NCI-H2107 (cell line): ENCODE measurements at regions not wholly inside any gene's neighbourhood (a gene's known extent, or its start where the extent isn't known, plus 50 kb on each side); places are given as distances from the start of the nearest gene placed in this dataset.
"Not testable (repeated sequence)": the region's sequence is repeated elsewhere in the genome, so short reads cannot be mapped to it uniquely, and the experiment has no call there.

Source experiments
- DNase-seq: peaks from one replicate; lab custom pipeline; 2025; lab: John Stamatoyannopoulos, UW

DNA sequence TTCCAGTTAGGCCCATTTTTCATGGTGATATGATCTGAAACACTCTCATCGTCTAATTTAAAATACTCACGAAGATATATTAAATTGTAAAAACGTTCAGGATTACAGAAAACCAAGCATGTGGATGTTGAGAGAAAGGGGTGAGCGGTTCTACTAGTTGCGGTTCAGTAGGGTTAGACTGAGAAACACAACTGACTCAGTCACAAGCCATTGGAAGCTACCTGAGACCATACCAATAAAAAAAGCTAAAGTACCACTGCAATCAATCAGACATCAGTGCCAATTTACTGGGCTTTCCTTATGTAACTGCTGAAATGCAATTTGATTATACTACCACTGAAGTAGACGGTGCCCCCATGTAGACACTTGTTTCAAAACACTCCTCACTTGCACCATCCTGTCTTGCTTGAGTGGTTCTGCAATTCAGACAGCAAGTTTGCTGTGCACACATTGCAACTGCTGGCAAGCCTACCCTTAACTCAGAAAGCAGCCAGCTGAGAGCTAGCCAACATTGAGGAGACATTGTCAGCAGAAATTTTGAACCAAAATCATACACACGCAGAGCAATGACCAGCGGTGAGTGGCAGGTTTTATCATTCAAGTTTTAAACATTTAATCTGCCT is 368.7 kb upstream of the ARHGEF26 start:
- no peak for DNase-seq

DNA sequence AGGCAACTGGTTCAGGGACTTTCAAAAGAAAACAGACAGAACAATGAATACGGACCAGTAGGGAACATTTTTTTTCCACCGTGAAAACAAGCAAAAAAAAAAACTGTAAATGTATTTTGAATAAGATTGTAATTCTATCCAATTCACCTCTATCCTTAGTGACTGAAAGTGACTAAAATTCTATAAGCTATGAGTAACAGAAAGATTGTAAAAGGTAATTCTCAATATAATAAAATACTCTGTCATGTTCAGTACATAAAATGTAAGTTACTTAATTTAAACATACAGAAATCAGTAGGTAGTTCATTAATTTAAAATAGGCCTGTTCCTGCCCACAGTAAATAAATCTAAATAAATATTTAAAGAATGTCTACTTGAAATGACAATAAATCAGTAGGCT is 368.2 kb upstream of the ARHGEF26 start:
- DNase-seq, result no peak

- DNase-seq, result no peak
Measured at GRCh38 chr3:153756816-153757215, 364.4 kb upstream of the ARHGEF26 start.

DNA sequence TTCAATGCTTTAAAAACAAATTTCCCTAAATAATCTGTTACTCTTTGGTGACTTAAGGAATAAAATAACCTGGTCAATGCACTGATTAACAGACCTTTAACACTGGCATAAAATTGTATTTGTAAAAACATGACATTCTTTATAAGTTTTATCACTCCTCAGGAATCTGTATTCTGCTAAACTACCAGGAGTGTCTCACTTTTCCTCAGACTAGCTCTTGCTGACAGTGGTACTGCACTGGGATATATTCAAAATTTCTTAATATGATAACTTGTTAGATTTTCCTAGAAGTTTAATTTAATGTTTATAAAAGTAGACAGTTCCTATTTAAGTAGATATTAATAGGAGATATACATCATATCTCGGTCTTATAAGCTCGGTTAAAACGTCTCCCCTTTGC is 363.4 kb upstream of the ARHGEF26 start:
- no peak for DNase-seq

DNA sequence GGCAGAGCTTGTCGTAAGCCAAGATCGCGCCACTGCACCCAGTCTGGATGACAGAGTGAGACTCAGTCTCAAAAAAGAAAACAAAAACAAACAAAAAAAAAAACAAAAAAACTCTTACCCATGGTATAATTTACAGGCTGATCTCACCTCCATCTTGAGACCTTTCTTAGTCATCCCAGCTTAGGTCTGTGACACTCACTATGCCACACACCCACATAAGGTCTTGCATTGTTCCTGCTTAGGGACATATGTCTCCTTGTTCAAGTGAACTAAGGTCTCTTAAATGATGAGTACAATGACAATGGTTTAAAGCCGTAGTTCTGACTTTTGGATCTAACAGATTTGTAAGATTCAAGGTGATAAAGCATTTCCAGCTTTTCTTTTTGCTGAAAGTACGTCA is 360.2 kb upstream of the ARHGEF26 start:
- DNase-seq, result no peak

DNA sequence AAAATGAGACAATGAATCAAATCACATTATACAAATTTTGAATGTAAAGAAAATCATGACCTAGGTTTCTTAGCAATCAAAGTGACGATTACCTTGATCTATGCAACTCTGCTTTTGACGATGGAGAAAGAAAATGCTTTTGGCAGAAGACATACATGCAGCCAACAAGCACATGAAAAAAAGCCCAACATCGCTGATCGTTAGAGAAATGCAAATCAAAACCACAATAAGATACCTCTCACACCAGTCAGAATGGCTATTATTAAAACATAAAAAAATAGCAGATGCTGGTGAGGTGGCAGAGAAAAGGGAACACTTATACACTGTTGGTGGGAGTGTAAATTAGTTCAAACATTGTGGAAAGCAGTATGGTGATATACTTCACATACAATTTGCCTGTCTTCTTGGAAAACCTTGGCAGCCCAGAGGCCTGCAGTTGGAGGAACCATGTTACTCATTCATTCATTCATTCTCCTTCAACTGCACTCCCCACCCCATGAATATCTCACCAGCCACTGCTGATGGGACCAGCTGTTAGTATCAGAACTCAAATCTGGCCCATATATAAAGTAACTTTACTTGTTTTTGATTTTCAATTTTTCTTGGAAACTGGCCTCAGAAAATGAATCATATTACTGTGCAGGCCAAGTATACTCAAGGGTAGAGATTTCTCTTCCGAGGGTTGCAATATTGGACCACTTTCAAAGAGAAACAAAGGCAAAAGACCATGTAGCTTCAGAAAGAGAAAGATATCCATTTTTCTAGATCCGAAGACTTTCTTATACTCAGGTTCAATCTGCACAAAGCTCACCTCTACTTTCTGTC is 358.6 kb upstream of the ARHGEF26 start:
- no peak for DNase-seq

GRCh38 chr3:153767601-153768560 is 353.3 kb upstream of the ARHGEF26 start:
- DNase-seq, result no peak

- peak; percentile 12 for DNase-seq
Measured at GRCh38 chr3:153768561-153769469, 352.4 kb upstream of the ARHGEF26 start.

DNA sequence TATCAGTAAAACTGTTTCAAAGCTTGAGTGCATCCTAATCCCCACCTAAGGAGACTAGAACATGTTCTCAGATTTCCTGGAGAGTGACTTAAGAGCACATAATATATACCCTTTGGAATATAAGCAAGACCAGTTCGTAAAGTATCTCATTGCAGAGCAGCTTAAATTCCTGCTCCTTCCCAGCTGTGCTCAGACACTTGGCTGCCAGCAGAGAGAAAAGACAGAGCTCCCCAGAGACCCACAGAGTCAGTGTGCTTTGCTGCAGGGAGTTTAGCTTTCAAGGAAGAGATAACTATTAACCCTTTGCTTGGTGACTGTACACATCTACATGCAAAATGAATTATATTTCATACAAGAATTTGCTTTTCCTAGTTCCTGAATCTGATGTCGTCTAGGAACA is 338.1 kb upstream of the ARHGEF26 start:
- DNase-seq, result no peak

- DNase-seq, result no peak
Measured at GRCh38 chr3:153783741-153784480, 337.3 kb upstream of the ARHGEF26 start.

DNA sequence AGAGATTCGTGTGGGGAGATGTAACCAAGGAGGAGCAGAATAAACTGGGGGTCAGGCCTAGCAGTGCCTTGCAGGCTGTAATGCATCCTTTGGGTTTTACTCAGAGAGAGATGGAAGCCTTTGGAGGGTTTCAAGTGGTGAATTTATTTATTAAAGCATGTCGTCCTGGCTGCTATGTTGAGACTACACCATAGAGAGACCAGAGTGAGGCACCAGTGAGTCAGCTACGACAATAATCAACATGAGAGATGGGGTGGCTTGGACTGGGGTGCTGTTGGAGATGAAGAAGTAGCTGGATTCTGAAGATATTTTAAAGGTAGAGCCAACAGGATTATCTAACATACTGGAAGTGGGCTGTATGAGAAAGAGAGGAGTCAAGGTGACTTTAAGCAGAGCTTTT is 335.3 kb upstream of the ARHGEF26 start:
- DNase-seq, result no peak

GRCh38 chr3:153789380-153789779 is 331.8 kb upstream of the ARHGEF26 start:
- DNase-seq, result no peak

GRCh38 chr3:153797056-153797455 is 324.1 kb upstream of the ARHGEF26 start:
- DNase-seq, result not testable (repeated sequence)

DNA sequence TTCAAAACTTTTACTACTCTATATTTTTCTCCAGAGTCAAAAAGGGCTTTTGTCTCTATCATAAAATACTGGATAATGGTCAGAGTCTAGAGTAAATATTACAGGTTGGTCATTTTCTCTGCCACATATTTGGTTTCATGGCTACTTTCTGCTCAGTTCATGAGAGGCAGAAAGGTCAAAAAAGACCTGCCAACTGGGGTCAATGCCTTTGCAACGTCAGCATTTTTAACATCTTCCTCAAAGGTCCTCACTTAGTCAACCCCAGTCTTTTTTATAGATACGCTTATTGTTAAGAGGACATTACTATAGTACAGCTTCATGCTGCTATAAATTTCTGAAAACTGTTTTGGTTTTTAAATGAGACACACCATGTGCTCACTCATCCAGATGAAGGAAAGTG is 312.1 kb upstream of the ARHGEF26 start:
- DNase-seq, result no peak

- no peak for DNase-seq
Measured at GRCh38 chr3:153818338-153818737, 302.9 kb upstream of the ARHGEF26 start.

- no peak for DNase-seq
Measured at GRCh38 chr3:153820035-153820434, 301.2 kb upstream of the ARHGEF26 start.

DNA sequence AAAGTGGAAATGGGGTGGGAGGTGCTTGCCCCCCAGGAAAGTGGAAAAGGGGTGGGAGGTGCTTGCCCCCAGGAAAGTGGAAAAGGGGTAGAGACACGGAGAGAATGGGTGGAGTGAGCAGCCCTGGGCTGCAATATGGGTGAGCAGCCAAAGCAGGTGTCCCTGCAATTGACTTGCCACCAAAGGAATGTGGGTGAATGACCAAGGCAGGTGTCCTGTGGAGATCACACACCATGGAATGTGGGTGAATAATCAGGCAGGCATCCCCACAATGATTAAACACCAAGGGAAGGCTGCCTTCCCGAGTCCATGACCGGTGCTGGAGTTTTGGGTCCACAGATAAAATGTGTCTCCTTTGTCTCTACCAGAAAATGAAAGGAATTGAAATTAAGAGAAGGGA is 292.8 kb upstream of the ARHGEF26 start:
- not testable (repeated sequence) for DNase-seq

DNA sequence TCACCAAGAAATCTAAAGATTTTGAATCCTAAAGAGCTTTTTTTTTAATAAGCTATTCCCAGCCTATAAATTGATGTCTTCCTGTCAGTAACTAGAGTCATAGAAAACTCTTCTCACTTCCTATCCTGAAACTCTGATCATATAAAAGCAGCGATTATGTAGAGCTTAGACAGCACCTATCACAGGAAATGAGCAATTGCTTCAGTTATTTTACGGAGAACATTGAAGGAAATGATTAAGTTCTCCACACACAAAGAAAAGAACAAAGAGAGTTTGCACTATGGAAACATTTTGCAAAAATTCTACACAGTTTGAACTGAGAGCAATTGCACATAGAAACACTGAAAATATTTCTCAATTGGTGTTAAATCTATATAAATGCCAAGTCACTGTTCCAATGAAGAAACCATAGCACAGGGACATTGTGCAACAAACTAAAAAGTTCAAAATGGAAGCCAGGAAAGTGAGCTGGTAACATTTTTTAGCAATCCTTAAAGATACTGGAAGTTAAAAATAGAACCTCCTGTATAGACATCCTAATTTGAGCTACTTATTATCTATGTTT is 291.5 kb upstream of the ARHGEF26 start:
- no peak for DNase-seq

DNA sequence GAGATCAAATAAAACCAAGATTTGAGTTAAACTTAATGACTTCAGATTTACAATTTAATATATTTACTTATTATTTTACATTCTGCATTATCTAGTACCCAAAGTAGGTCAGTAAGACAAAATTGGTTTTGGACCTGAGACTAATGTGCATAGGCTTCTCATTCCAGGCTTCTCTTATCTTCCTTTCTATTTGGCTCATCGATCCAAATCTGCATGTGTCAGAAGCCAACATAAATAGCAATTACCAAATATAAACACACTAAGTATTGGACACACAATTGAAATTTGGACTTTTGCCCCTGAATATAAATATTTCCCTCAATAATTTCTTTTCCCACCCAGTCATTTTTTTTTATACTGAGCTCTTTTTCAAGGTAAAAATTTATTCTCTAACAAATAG is 290.6 kb upstream of the ARHGEF26 start:
- DNase-seq, result no peak

DNA sequence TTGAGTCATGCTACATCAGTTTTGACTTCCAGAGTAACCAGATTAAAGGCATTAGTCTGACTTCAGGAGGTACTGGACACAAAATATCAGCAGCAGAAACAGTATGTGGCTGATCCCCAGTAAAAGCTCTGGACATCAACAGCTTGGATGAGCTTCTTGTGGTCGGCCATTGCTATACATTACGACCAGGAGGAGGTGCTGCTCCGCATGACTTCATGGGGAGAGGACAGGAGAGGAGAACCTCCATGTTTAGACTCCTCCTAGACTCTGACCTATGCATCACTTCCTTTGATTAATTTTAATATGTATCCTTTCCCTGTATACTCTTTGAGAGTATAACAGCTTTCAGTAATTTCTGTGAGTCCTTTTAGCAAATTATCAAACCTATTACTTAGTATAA is 285.6 kb upstream of the ARHGEF26 start:
- no peak for DNase-seq
